GM19240 (cell line): ENCODE measurements at regions not wholly inside any gene's neighbourhood (a gene's known extent, or its start where the extent isn't known, plus 50 kb on each side); places are given as distances from the start of the nearest gene placed in this dataset.
"Not testable (repeated sequence)": the region's sequence is repeated elsewhere in the genome, so short reads cannot be mapped to it uniquely, and the experiment has no call there.

Experiments
- DNase-seq: peaks from one replicate; pipeline ENCODE4 v3.0.0; 2011; ENCODE audit warnings: low spot score; ENCODE audit not compliant: insufficient read length

DNA sequence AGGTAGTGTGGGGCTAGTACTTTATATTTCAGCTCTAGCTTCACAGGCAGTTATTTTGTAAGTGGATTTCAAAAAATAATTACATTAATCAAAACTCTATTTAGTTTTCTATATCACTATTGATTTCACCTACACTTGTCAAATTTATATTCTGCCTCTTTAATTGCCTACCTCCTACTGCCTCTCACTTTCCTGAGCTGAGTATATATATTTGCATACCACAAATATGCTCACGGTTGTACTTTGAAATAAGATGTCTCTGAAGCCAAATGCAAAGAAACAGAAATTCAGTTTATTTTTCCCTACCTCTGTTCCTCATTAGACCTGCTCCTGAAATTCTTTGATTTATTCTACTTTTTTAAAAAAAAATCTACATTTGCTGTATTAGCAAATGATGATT is 309.3 kb upstream of the TGFBR2 start:
- DNase-seq, result no peak

GRCh38 chr3:30299674-30300385 is 306.6 kb upstream of the TGFBR2 start:
- DNase-seq, result no peak

DNA sequence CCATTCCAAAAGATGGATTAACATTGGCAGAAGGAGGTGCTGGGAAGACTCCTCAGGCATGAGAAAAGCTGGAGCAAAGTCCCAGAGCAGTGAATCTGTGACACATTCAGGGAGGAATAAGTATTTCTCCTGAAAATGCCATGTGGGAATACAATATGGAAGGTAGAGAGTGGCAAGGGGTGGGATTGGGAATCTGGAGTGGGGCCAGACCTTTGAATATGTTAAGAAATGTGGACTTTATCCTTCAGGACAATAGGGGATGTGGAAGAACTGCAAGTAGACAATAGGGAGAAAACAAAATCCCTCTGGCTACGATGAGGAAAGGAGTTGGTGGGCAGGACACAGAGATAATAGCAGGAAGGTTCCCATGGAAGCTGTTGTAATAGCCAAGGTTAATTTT is 305.6 kb upstream of the TGFBR2 start:
- no peak for DNase-seq

DNA sequence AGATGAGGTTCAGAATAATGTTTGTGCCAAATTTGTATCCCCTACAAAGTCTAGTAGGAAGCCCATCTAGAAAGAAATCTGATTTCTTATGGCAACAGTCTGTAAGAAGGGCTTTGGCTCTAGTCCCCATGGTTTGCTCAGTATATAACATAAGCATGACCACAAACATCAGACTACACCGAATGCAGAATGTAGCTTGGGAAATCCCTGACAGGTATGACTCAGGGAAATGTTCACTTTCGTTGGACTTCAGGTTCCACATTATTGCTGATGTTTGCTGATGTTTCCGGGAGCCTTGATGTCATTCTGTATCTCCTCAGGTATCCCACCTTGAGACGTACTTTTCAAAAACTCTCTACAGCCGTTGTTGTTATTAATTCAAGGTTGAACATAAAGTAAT is 304.4 kb upstream of the TGFBR2 start:
- no peak for DNase-seq

DNA sequence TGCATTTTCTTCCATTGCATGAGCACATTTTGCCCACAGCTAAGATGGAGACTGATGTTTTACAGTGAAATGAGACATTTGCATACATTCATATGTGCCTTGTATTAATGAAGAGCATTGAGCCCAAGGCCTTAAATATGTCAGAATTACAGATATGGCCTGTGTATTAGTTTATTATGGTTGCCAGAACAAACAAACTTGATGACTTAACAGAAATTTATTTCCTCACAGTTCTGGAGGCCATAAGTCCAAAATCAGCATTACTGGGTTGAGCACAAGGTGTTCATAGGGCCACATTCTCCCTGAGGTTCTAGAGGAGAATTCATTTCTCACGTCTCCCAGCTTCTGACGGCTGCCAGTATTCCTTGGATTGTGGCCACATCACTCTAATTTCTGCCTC is 302.6 kb upstream of the TGFBR2 start:
- no peak for DNase-seq

GRCh38 chr3:30305021-30305420 is 301.4 kb upstream of the TGFBR2 start:
- no peak for DNase-seq

GRCh38 chr3:30306896-30307295 is 299.5 kb upstream of the TGFBR2 start:
- DNase-seq, result no peak

- DNase-seq, result no peak
These were observed 298.9 kb upstream of the TGFBR2 start for GRCh38 chr3:30307372-30307950.

DNA sequence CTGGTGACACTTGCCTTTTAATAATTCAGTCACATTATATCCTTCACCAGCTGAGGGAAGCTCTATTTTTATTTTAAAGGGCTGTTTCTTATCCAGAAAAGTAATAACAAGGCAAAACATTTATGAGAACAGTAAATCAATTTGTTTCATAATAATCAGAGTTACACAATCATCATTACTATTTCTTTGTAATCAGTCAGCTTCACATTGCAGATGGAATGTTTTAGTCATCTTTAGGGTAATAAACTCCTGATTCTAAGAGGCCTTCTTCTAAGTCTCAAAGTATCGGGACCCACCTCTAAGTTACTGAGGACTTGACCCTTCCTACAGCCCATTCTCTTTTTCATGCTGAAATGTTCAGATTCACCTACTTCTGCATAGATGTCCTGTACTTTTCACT is 298.3 kb upstream of the TGFBR2 start:
- DNase-seq, result no peak

DNA sequence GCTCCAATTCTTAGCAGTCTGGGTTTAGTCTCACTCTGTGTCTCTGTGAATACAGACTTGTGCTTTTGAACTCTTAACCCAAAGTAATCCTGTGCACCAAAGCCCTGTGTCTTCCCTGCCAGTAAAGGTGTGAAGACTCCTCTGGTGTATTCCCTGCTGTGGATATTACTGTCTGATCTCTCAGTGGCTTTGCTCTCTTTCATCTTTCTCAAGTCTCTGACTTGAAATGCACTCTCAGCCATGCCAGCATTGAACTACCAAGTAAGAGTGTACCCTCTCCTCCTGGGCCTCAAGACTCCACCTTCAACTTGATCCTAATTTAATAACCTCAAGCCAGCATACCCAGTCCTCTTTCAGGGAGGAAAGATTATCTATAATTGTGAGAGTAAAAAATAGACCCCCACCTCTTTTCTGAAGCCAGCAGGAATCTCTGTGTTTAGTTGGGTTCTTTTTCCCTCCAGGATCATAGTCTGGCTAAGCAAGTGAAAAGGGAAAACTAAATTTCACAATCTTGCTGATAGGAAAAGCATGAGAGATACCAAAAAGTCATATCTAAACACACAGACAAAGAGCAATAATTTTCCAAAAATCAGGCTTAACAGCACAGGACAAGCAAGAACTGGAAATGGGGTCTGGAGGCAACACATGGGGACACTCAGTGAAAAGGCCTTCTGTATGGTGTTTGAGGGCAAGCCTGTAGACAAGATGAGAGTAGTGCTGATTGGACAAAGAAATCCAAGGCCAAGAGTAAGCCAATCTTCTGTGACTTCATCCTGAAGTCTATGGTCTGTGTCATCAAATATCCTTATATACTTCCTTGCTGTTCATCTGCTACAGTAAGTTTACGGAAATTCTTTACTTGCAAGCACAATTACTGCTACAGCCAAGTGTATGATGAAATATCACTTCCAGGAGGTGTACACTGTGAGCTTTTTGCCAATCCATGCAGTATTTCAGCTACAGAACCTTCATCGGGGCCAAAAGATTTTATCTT is 296.1 kb upstream of the TGFBR2 start:
- DNase-seq, result no peak

DNA sequence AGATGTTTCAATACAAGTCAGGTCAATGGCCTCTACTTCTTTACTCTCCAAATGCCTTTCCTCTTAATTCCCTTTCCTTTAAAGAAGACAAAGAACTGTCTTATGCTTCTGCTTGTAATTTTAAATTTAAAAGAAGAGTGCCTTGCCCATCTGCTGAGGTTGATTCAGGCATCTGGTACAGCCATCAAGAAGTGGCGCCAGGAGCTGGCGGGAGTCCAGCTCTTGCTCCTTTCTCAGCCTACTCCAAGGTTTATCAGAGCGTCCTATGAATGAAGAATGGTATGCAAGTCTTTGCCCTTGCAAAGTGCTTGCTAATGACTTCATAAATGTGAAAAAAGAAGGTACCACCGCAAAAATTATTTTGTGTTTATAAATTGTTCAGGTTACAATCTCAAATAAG is 294.6 kb upstream of the TGFBR2 start:
- no peak for DNase-seq

DNA sequence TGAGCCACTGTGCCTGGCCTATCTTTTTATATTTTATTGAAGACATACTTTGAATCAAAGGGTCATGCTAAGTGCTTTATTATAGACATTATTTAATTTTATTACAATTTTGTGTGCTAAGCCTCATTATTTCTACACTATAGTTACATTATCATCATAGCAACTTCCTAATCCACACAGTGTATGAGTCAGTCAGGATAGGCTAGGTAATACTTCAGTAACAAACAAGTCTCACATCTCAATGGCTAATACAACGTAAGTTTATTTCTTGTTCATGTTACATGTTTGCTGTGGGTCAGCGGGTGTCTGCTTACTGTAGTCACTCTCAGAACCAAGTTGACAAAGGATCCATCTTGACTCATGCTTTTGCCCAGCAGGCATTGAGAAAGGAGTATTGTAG is 292.6 kb upstream of the TGFBR2 start:
- DNase-seq, result no peak

DNA sequence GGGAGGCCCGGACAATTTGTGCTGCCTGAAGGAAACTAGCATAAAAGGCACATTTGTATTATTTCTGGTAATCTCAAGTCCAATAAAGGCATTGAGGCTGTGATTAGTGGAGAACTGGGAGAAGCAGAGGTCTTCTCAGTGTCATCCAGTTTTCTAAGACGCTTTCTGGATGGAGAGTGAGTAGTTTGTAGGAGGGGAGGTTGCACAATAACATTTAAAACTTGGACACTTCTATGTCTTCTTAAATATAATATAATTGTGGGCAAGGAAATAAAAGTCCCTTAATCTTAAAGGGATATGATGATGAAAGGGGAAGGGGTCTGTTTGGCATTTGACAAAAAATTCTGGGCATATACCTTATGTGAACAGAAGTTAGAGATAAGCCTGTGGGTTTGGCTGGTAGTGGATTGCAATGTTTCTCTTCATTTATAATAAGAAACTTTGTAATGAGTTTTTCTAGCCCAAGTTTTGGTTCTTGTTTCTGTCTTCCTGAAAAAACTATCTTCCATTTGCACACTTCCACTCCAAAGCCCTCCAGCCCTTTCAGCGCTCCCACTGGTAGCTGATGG is 291.6 kb upstream of the TGFBR2 start:
- DNase-seq, result no peak

GRCh38 chr3:30315447-30315846 is 291.0 kb upstream of the TGFBR2 start:
- DNase-seq, result no peak

- DNase-seq, result no peak
These were observed 288.8 kb upstream of the TGFBR2 start for GRCh38 chr3:30317561-30317960.

DNA sequence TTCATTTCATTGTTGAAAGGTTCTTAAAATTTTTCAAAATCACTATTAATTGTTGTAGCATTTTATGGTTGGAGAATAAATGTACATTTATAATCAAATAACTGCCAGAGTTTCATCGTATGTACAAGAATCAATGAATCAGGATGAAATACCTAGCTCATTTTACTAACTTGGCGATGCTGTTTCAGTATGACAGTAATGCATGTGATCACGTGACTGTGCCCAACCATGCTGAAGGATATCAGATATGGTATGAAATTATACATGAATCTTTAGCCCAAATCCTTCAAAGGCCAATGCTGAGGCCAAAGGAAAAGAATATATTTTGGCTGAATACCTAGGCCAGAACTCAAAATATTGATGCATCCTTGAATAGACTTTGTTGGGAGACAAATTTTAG is 288.3 kb upstream of the TGFBR2 start:
- DNase-seq, result no peak

DNA sequence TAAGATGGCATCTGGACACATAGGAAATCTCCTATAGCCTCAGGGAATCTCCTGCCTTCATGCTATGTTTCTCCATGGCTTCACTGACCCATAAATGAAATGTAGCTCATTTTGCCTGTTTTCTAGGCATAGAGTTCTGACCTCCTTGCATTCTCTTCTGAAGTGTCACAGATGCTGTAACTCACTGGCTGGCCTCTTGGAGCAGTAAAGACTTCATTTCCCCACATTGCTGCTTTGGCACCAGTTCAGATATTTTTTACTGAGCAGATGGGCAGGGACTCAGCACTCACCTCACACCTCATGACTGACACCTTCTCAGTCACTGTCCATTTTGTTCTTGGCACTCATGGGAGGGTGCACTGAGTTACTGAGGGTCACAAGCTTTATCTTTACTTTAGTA is 286.7 kb upstream of the TGFBR2 start:
- no peak for DNase-seq

DNA sequence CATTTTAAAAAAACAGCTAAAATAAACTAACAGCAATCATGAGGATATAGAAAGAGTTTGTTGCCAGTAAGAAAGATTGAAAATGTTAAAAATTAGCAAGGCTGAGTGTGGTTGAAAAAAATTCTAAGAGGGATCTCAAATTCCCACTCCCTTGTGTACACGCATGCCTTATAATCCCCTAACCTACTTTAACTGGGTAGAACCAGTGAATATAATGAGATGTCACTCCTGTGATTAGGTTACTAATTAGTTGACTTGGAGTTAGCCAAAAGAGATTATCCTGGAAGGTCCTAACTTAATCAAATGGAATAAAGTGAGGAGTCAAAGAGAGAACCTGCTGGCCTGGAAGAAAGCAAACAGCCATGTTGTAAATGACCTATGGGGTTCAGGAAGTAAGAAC is 286.0 kb upstream of the TGFBR2 start:
- DNase-seq, result no peak

DNA sequence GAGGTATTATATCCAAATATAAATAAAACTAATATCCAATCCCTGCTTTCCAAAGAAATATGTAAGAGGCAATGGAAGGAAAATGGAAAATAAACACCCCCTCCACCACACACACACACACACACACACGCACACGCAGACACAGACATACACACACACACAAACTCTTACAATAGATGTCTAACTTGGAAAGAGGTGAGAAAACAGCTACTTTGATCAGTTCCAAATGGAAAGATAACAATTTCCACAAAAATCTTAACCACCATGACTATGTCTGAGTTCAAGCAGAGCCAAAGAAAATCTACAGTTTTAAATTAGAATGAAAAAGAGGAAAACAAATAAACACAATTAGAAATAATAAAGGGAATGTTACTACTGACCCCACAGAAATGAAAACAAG is 285.3 kb upstream of the TGFBR2 start:
- DNase-seq, result no peak

DNA sequence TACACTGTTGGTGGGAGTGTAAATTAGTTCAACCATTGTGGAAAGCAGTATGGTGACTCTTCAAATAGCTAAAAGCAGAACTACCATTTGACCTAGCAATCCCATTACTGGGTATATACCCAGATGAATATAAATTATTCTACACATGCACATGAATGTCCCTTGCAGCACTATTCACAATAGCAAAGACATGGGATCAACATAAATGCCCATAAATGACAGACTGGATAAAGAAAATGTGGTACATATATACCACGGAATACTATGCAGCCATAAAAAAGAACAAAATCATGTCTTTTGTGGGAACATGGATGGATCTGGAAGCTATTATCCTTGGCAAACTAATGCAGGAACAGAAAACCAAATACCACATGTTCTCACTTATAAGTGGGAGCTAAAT is 282.8 kb upstream of the TGFBR2 start:
- DNase-seq, result not testable (repeated sequence)

GRCh38 chr3:30324587-30324986 is 281.8 kb upstream of the TGFBR2 start:
- no peak for DNase-seq

DNA sequence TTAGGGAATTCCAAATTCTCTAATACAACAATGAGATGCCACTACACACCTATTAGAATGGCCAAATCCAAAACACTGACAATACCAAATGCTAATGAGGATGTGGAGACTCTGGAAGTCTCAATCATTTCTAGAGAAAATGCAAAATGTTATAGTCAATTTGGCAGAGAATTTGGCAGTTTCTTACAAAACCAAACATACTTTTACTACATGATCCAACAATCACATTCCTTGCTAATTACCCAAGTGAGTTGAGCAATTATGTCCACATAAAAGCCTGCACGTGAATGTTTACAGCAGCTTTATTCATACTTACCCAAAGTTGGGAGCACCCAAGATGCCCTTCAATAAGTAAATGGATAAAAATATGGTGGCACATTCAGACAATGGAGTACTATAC is 278.4 kb upstream of the TGFBR2 start:
- not testable (repeated sequence) for DNase-seq
